SK-N-MC (cell line): ENCODE measurements at regions not wholly inside any gene's neighbourhood (a gene's known extent, or its start where the extent isn't known, plus 50 kb on each side); places are given as distances from the start of the nearest gene placed in this dataset.

Experiments
- DNase-seq: peaks from one replicate; pipeline ENCODE4 v3.0.0-alpha.2; 2011; ENCODE audit warnings: low read depth, low spot score
- H3K27ac ChIP-seq: fragments of 200-600 bp; sonication (generic); 2 replicates; pipeline ENCODE4 v1.5.1; 2016; ENCODE audit warnings: mixed run types
- H3K36me3 ChIP-seq: fragments of 200-600 bp; sonication (generic); 2 replicates; pipeline ENCODE4 v1.6.1; 2017; ENCODE audit warnings: antibody characterized with exemption, low read length, mixed read lengths; ENCODE audit not compliant: insufficient read depth
- H3K4me3 ChIP-seq: fragments of 200-600 bp; sonication (generic); 2 replicates; pipeline ENCODE4 v1.5.1; 2016
- H3K9ac ChIP-seq: fragments of 200-600 bp; sonication (generic); 2 replicates; pipeline ENCODE4 v1.8.0; 2017; ENCODE audit warnings: mixed run types, mixed read lengths; ENCODE audit not compliant: insufficient read length
- H3K9me3 ChIP-seq: fragments of 200-600 bp; sonication (generic); 2 replicates; pipeline ENCODE4 v1.6.1; 2017; ENCODE audit warnings: low read depth, mild to moderate bottlenecking, antibody characterized with exemption, low read length, moderate library complexity, mixed read lengths
- EZH2 ChIP-seq: fragments of 200-600 bp; sonication (generic); IDR thresholded peaks from one replicate; pipeline ENCODE4 v1.6.1; 2017; ENCODE audit warnings: antibody characterized with exemption
- FOXP2 ChIP-seq: optimal IDR thresholded peaks from 2 replicates; pipeline ENCODE3; 2011; ENCODE audit warnings: mild to moderate bottlenecking, moderate library complexity; ENCODE audit not compliant: insufficient read depth; ENCODE audit errors: extremely low read length, control extremely low read depth
- POLR2AphosphoS5 ChIP-seq: IDR thresholded peaks from 2 replicates; pipeline ENCODE4 v1.6.1; 2012; ENCODE audit warnings: mild to moderate bottlenecking, low read depth, low read length, borderline replicate concordance

DNA sequence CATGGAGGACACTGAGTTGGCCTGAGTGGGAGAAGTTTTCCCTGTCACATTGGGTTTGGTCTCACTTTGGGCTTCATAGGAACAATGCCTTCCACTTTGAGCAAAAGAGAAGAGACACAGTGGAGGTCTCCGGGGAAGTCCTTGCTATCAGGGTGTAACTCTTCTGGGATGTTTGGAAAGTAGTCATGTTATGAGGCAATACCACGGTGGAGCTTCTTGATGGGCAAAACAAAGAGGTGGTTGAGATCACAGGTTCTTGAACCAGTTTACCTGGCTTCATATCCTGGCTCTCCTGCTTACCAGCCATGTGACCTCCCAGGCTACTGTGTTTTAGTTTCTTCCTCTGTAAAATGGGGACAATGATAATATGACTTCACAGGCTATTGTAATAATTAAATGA is 478.6 kb downstream of the SLC4A3 start:
- Histone ChIP-seq H3K4me3 (no peak overlapping the region), H3K9me3 (no peaks in the 10 kb centered on the region), H3K27ac (no peak overlapping the region), H3K9ac (no peak overlapping the region), H3K36me3 (no peaks in the 10 kb centered on the region)
- no peak for TF ChIP-seq EZH2
- TF ChIP-seq FOXP2: no peak
- no peak for TF ChIP-seq POLR2AphosphoS5
- DNase-seq: no peak

DNA sequence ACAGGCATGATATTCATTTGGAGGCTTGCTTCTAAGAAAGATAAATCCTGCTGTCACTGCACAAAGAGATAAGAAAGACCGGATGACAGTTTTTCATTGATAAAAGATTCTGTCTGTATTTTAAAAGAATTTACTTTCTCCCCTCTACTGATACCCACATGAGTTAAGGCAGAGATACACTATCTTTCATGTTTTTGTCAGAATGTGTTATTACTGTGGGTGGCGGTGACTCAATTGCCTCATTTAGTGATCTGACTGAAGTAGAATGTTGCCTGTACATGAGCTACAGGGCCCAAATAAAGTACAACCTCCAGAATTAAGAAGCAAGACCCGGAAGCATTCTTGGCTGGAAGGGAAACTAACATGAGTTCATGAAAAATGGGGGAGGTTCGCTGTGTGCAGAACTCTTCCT is 480.0 kb downstream of the SLC4A3 start:
- H3K4me3 ChIP-seq: no peak overlapping the region
- TF ChIP-seq POLR2AphosphoS5: no peak
- TF ChIP-seq EZH2: no peak
- TF ChIP-seq FOXP2: no peak
- H3K27ac ChIP-seq: no peak overlapping the region
- DNase-seq: no peak
- H3K9ac ChIP-seq: no peak overlapping the region
- no peaks in the 10 kb centered on the region for H3K9me3 ChIP-seq
- no peaks in the 10 kb centered on the region for H3K36me3 ChIP-seq

DNA sequence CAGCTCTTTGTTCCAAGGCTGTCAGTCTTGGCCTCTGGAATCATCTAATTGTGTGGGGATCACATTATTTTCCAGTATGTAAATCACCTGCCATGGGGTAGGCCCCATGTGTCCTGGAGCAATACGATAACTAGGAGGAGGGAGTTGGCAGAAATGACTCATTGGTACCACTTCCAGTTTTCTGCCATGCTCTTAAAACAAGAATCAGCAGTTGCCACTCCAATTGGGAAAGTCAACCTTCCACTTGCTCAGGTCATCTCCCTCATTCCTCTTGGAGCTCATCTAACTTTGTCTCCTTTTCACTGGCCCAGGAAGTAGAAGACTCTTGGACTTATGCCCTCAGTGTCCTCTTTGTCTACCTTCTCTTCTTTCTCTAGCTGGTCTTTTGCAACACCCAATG is 487.0 kb downstream of the SLC4A3 start:
- TF ChIP-seq FOXP2 (no peak), POLR2AphosphoS5 (no peak), EZH2 (no peak)
- Histone ChIP-seq H3K36me3 (no peaks in the 10 kb centered on the region), H3K4me3 (no peak overlapping the region), H3K27ac (no peak overlapping the region), H3K9me3 (peaks cover 6% of the 10 kb centered on the region; the same call in 1 of the 2 replicates), H3K9ac (no peak overlapping the region)
- no peak for DNase-seq

DNA sequence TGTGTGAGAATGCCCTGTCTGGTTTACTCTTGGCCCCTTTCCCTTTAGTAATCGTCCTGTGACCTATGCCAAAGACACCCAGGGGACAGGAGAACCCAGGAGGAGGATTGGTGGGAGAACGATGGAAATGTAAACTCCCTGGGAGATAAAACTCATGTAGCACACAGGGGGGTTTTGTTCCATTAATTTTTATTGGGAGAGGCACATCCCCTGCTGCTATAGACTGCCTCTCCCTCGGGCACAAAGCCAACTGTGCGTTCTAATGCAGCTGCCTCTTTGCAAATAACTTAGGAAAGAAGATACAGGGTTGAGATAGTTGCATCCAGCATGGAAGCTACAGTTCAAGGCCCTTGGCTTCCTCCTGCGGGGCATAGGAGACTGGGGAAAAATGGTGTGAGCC is 489.6 kb downstream of the SLC4A3 start:
- no peaks in the 10 kb centered on the region for H3K36me3 ChIP-seq
- peak overlapping the region; percentile 20; the same call in 1 of the 2 replicates for H3K4me3 ChIP-seq

DNA sequence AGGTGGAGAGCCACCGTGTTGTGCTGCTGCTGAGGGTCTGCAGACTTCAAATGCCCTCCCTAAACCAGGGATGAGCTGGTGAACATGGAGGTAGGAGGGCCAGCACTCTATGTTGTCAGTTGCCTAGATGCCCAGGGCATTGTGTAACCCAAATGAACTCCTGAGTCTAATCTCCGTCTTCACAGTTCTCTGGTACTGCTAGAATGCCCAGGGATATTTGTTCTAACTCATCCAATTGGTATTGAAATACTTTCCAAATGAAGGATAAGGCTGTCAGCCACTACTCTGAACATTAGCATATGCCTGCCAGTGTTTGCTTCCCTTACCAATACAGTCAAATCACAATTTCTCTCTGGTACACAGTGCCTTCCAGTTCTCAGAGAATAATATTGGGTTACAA is 492.6 kb downstream of the SLC4A3 start:
- H3K27ac ChIP-seq: no peak overlapping the region
- H3K9me3 ChIP-seq: peaks cover 6% of the 10 kb centered on the region; the same call in 1 of the 2 replicates
- TF ChIP-seq POLR2AphosphoS5: no peak
- no peak for TF ChIP-seq FOXP2
- no peak for TF ChIP-seq EZH2
- no peak for DNase-seq
- no peaks in the 10 kb centered on the region for H3K36me3 ChIP-seq
- H3K4me3 ChIP-seq: no peak overlapping the region
- no peak overlapping the region for H3K9ac ChIP-seq

More for the DNA sequence above, 489.6 kb downstream of the SLC4A3 start:
- Histone ChIP-seq H3K9me3 (peaks cover 6% of the 10 kb centered on the region; the same call in 1 of the 2 replicates), H3K9ac (no peak overlapping the region), H3K27ac (no peak overlapping the region)
- TF ChIP-seq POLR2AphosphoS5 (peak; percentile 25; the same call in 1 of the 2 replicates), EZH2 (no peak)
- peak; percentile 56 for DNase-seq

DNA sequence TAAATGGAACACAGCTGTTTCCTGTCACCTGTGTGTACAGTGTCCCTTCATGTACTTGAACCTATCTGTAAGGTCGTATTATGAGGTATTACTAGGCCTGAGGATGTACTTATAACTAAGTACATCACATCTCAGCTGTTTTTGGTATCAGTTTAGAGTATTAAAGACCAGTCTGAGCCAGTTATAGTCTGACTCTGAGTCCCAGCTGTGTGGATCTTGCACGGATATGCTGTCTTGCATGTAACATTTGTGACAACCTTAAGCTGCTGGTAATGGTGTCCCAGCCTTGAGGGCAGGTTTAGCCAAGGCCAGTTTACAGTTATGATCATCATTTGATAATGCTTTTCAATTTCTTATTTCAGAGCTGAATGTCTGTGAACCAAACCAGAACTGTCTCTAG is 496.3 kb downstream of the SLC4A3 start:
- Histone ChIP-seq H3K27ac (no peak overlapping the region), H3K36me3 (no peaks in the 10 kb centered on the region), H3K9ac (no peak overlapping the region), H3K9me3 (no peaks in the 10 kb centered on the region), H3K4me3 (no peak overlapping the region)
- TF ChIP-seq FOXP2 (no peak), POLR2AphosphoS5 (no peak), EZH2 (no peak)
- DNase-seq: no peak

DNA sequence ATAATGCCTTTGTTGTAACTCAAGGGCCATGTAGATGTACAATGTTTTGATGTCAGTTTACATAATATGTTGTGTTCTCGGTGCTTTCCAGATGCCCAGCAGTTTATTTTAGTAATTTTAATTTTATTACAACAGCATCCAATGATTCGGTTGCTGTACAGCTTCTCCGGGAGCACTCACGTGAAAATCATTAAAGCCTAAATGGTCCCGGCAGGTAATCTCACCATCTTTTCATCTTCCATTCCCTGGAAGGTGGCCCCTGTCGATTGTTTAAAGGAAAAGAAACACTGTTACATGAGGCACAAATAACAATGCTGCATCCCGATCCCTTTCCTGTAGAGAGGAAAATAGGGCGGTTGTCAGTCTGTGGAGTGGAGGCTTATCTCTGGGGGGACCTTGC is 498.1 kb downstream of the SLC4A3 start:
- no peak overlapping the region for H3K4me3 ChIP-seq
- H3K9me3 ChIP-seq: no peaks in the 10 kb centered on the region
- no peak overlapping the region for H3K9ac ChIP-seq
- TF ChIP-seq POLR2AphosphoS5 (no peak), FOXP2 (no peak), EZH2 (no peak)
- DNase-seq: no peak
- no peak overlapping the region for H3K27ac ChIP-seq
- no peaks in the 10 kb centered on the region for H3K36me3 ChIP-seq

DNA sequence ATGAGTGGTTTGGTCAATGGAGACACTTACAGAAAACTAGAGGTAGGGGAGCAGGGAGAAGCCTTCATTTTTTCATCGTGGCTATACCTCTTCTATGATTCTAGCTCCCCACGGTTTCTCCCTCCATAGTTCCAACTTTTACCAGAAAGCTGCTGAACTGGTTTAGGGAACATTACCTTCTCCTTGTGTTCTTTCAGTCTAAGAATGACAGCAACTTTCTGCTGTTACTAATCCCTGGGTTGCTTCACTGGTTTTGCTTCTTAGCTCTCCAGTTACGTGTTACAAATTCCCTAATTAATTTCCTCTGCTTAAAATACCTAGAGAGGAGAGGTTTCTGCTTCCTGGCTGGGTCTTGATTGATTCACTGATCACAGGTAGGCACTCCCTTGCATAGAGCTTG is 499.9 kb downstream of the SLC4A3 start:
- DNase-seq: no peak
- Histone ChIP-seq H3K27ac (no peak overlapping the region), H3K4me3 (no peak overlapping the region), H3K9ac (no peak overlapping the region), H3K9me3 (no peaks in the 10 kb centered on the region), H3K36me3 (no peaks in the 10 kb centered on the region)
- TF ChIP-seq POLR2AphosphoS5: no peak
- no peak for TF ChIP-seq EZH2

DNA sequence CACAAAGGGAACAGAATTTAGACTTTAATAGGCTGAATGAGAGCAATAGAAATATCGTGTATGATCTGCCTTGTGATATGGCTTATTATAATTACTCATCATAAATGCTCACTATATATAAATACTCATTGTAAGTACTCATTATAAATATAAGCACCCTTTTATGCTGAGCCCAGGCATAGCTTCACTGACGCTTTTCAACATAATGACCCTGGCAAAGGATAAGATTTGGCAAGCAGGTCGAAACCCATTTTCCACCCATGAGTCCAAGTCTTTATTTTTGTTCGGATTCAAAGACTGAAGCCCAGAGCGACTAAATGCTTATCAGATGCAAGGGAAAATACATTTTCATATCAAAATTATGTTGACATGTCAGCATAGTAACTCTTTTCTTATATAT is 500.4 kb downstream of the SLC4A3 start:
- Histone ChIP-seq H3K36me3 (no peaks in the 10 kb centered on the region), H3K27ac (no peak overlapping the region), H3K4me3 (no peak overlapping the region), H3K9me3 (no peaks in the 10 kb centered on the region), H3K9ac (no peak overlapping the region)
- no peak for TF ChIP-seq EZH2
- no peak for TF ChIP-seq POLR2AphosphoS5
- no peak for TF ChIP-seq FOXP2
- no peak for DNase-seq

DNA sequence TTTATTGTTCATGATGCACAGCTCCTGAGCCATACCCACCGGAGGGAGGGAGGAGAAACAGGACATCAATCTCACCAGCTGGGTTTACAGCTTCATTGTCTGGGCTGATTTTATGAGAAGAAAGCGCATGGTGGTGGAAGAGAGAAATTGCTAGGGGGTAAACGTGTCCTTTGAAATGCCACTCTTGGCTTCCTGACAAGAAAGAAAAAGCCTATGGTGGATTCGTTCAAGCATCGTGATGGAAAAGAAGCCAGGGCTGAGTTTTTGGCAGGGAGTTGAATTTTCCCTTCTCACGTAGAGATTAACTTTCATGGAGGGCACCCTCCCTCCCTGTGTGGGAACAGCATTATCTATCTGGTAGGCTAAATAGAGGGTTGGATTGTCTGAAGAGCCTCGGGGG is 502.0 kb downstream of the SLC4A3 start:
- peak overlapping the region; percentile 21; the same call in 1 of the 2 replicates for H3K4me3 ChIP-seq

More for the DNA sequence above, 502.0 kb downstream of the SLC4A3 start:
- Histone ChIP-seq H3K9me3 (no peaks in the 10 kb centered on the region), H3K36me3 (no peaks in the 10 kb centered on the region), H3K9ac (no peak overlapping the region), H3K27ac (no peak overlapping the region)
- no peak for DNase-seq
- TF ChIP-seq FOXP2: no peak
- TF ChIP-seq POLR2AphosphoS5: no peak
- no peak for TF ChIP-seq EZH2
